ENCODE measurements at regions not wholly inside any gene's neighbourhood (a gene's known extent, or its start where the extent isn't known, plus 50 kb on each side); places are given as distances from the start of the nearest gene placed in this dataset.

DNA sequence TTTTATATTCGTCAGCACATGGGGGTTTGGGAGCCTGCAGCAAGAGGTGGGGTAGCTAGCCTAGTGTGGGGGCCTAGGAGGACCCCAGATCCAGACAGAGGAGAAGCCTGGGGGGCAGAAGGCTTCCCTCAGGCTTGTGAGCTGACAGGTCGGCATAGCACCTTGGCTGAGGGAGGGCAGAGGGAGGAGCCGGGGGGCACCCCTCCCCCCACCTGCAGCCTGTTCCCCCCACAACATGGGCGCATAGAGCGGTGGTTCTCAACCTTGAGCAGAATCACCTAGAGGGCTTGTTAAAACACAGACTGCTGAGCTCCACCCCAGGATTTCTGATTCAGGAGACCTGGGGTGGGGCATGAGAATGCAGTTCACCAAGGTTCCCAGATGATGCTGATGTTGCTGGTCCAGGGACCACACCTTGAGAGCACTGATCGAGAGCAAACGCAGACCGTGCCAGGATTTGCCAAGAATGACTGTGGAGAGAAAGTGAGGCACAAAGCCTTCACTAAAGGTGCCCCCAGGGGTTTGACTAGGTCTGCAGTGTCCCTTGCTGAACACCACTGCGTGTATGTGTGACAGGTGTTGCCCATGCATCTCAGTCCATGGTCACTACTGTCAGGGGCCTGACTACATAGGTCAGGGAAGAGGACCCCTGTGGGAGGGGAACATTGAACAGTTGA is 163.3 kb downstream of the MACROH2A1 start:
- Histone ChIP-seq H3K4me3 (ENCODE audit: insufficient read depth, low read depth, low read length, poor library complexity, severe bottlenecking) (no peak overlapping the region), H3K36me3 (ENCODE audit: control insufficient read depth, insufficient read depth, low read length) (no peaks in the 10 kb centered on the region), H3K27me3 (replicated peaks; ENCODE audit: control insufficient read depth, insufficient read depth, low read length, poor library complexity, severe bottlenecking) (no peaks in the 10 kb centered on the region), H3K4me1 (ENCODE audit: control insufficient read depth, insufficient read depth, low read length, poor library complexity, severe bottlenecking) (no peaks in the 10 kb centered on the region), H3K27ac (ENCODE audit: insufficient read depth, low read length, poor library complexity, severe bottlenecking) (no peak overlapping the region), H3K9me3 (ENCODE audit: control insufficient read depth, low read length) (no peaks in the 10 kb centered on the region)
- DNase-seq, result no peak

DNA sequence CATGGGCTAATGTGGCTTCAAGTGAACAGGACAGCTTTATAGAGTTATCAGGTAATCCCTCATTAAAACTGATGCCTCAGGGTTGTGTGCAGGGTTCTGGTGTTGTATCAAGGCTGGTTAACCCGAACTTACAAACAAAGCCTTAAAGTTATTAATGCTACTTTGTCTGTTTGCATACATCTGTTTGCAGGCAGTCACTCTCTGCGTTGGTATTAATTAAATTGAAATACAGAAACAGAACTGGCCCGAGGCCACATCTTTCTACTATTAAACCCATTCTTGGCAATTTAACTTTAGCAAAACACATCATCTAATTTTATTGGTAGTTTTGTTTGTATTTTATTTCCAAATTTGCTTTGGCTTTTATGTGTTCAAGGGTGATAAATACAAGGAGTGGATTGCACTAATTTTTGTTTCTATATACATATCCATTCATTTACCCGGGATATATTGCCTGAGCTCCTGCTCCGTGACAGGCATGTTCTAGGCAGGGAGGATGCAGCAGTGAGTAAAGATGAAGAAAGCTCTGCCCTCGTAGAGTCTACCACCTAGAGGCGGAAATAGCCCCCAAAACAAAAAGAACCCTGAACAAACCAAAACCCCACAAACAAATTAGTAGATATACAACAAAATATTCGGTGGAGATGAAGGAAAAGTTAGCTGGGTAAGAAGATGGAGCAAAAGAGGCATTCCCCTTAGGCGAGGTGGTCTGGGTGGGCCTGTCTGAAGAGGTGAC is 164.2 kb downstream of the MACROH2A1 start:
- Histone ChIP-seq H3K4me3 (ENCODE audit: insufficient read depth, low read depth, low read length, poor library complexity, severe bottlenecking) (no peak overlapping the region), H3K9me3 (ENCODE audit: control insufficient read depth, low read length) (no peaks in the 10 kb centered on the region), H3K4me1 (ENCODE audit: control insufficient read depth, insufficient read depth, low read length, poor library complexity, severe bottlenecking) (no peaks in the 10 kb centered on the region), H3K27ac (ENCODE audit: insufficient read depth, low read length, poor library complexity, severe bottlenecking) (no peak overlapping the region), H3K36me3 (ENCODE audit: control insufficient read depth, insufficient read depth, low read length) (no peaks in the 10 kb centered on the region), H3K27me3 (replicated peaks; ENCODE audit: control insufficient read depth, insufficient read depth, low read length, poor library complexity, severe bottlenecking) (no peaks in the 10 kb centered on the region)
- no peak for DNase-seq

DNA sequence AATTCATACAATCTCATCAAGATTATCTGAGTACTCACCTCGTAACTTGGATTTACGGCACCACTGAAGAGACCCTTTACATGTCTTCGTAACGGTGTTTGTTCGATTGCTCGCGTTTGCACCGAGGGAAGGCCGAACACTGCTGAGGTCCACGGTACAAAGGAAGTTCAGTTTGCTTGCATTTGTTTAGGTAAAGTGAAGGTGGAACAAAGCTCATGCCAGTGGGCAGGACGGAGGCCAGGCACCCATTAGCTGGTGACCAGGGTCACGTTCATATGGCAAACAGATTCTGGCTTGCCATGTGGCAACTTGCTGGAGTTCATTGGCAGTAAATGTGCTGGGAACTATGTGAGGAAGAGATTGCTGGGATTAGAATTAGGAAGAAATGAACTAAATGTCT is 164.8 kb downstream of the MACROH2A1 start:
- Histone ChIP-seq H3K36me3 (ENCODE audit: control insufficient read depth, insufficient read depth, low read length) (no peaks in the 10 kb centered on the region), H3K27me3 (replicated peaks; ENCODE audit: control insufficient read depth, insufficient read depth, low read length, poor library complexity, severe bottlenecking) (no peaks in the 10 kb centered on the region), H3K9me3 (ENCODE audit: control insufficient read depth, low read length) (no peaks in the 10 kb centered on the region), H3K27ac (ENCODE audit: insufficient read depth, low read length, poor library complexity, severe bottlenecking) (no peak overlapping the region), H3K4me1 (ENCODE audit: control insufficient read depth, insufficient read depth, low read length, poor library complexity, severe bottlenecking) (no peaks in the 10 kb centered on the region), H3K4me3 (ENCODE audit: insufficient read depth, low read depth, low read length, poor library complexity, severe bottlenecking) (no peak overlapping the region)
- DNase-seq, result no peak

DNA sequence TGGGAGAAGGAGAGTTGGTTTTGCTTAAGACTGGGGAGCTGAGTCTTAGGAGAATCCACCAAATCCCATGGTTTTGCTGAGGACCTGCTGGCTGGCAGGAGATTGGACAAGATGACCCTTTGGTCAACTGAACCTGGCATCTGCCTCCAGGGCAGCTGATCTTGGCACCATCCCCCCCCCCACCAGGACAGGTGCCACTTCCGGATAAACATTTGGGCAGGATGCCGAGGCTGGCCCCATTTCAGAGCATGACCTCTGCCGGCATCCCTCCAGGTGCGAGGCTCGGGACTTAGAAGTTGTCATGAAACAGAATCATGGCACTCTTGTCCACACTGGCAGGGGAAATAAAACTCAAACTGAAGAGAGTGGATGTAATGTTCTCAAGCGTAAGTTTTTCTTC is 165.6 kb downstream of the MACROH2A1 start:
- H3K27ac ChIP-seq (ENCODE audit: insufficient read depth, low read length, poor library complexity, severe bottlenecking), result no peak overlapping the region
- no peak for DNase-seq
- H3K27me3 ChIP-seq (replicated peaks; ENCODE audit: control insufficient read depth, insufficient read depth, low read length, poor library complexity, severe bottlenecking), result no peaks in the 10 kb centered on the region

DNA sequence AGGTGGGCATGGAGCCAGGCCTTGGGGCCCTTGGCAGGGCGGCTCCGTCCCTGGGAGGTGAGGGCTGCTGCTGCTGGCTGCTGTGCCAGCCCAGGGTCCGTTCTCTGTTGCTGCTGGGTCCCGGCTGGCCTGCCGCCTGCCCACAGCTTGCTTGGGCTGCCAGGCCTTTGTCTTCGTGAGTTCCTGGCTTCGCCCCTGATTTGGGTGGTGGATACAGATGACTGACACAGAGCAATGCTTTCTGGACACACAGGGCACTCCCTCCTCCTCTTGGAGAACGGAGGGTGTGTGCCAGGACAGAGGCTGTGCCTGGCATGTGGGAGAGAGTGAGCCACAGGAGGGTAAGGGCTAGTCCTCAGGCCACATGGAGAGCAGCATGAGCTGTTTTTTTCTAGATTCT is 166.1 kb downstream of the MACROH2A1 start:
- Histone ChIP-seq H3K4me1 (ENCODE audit: control insufficient read depth, insufficient read depth, low read length, poor library complexity, severe bottlenecking) (no peaks in the 10 kb centered on the region), H3K4me3 (ENCODE audit: insufficient read depth, low read depth, low read length, poor library complexity, severe bottlenecking) (no peak overlapping the region), H3K27me3 (replicated peaks; ENCODE audit: control insufficient read depth, insufficient read depth, low read length, poor library complexity, severe bottlenecking) (no peaks in the 10 kb centered on the region), H3K36me3 (ENCODE audit: control insufficient read depth, insufficient read depth, low read length) (no peaks in the 10 kb centered on the region), H3K27ac (ENCODE audit: insufficient read depth, low read length, poor library complexity, severe bottlenecking) (no peak overlapping the region), H3K9me3 (ENCODE audit: control insufficient read depth, low read length) (no peaks in the 10 kb centered on the region)
- DNase-seq, result no peak

More for the DNA sequence above, 165.6 kb downstream of the MACROH2A1 start:
- Histone ChIP-seq H3K36me3 (ENCODE audit: control insufficient read depth, insufficient read depth, low read length) (no peaks in the 10 kb centered on the region), H3K4me3 (ENCODE audit: insufficient read depth, low read depth, low read length, poor library complexity, severe bottlenecking) (no peak overlapping the region), H3K4me1 (ENCODE audit: control insufficient read depth, insufficient read depth, low read length, poor library complexity, severe bottlenecking) (no peaks in the 10 kb centered on the region), H3K9me3 (ENCODE audit: control insufficient read depth, low read length) (no peaks in the 10 kb centered on the region)

- DNase-seq, result no peak
- no peak overlapping the region for H3K4me3 ChIP-seq (ENCODE audit: insufficient read depth, low read depth, low read length, poor library complexity, severe bottlenecking)
- H3K4me1 ChIP-seq (ENCODE audit: control insufficient read depth, insufficient read depth, low read length, poor library complexity, severe bottlenecking), result no peaks in the 10 kb centered on the region
- H3K27me3 ChIP-seq (replicated peaks; ENCODE audit: control insufficient read depth, insufficient read depth, low read length, poor library complexity, severe bottlenecking), result no peaks in the 10 kb centered on the region
- H3K27ac ChIP-seq (ENCODE audit: insufficient read depth, low read length, poor library complexity, severe bottlenecking), result no peak overlapping the region
- no peaks in the 10 kb centered on the region for H3K9me3 ChIP-seq (ENCODE audit: control insufficient read depth, low read length)
- no peaks in the 10 kb centered on the region for H3K36me3 ChIP-seq (ENCODE audit: control insufficient read depth, insufficient read depth, low read length)
These were observed 167.7 kb downstream of the MACROH2A1 start for GRCh38 chr5:135231289-135231688.

DNA sequence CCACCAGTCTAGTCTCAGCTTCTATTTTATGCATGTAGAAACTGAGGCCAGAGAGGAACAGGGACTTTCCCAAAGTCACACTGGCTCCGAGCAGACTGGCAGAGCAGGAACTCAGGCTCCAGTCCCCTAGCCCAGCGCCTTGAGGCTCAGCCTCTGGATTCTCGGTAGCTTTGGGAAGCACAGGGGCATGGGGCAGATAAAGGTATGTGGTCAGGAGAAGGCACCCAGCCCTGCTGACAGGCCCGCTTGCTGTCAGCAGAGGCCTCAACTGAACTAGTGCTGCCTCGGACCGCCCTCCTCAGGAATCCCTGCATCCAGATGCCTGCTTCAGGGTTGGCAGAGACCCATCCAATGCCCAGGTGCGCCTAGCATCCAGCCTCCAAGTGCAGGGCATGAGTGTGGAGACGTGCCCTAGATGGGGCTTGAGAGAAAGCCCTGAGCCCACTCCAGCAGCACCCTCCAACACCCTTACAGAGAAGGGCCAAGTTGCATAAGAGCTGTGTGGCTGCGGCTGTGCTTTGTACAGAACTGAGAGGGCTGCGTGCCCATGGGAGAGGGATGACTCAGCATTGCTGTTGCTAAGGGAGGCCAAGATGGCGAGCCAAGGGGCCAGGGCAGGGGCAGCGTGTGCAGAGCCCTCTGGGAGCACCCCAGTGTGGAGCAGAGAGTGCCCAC is 168.6 kb downstream of the MACROH2A1 start:
- H3K36me3 ChIP-seq (ENCODE audit: control insufficient read depth, insufficient read depth, low read length), result no peaks in the 10 kb centered on the region
- H3K27me3 ChIP-seq (replicated peaks; ENCODE audit: control insufficient read depth, insufficient read depth, low read length, poor library complexity, severe bottlenecking), result no peaks in the 10 kb centered on the region
- no peaks in the 10 kb centered on the region for H3K4me1 ChIP-seq (ENCODE audit: control insufficient read depth, insufficient read depth, low read length, poor library complexity, severe bottlenecking)
- no peak for DNase-seq
- no peaks in the 10 kb centered on the region for H3K9me3 ChIP-seq (ENCODE audit: control insufficient read depth, low read length)
- no peak overlapping the region for H3K4me3 ChIP-seq (ENCODE audit: insufficient read depth, low read depth, low read length, poor library complexity, severe bottlenecking)
- no peak overlapping the region for H3K27ac ChIP-seq (ENCODE audit: insufficient read depth, low read length, poor library complexity, severe bottlenecking)

GRCh38 chr5:135229679-135230132 is 169.3 kb downstream of the MACROH2A1 start:
- no peak overlapping the region for H3K27ac ChIP-seq (ENCODE audit: insufficient read depth, low read length, poor library complexity, severe bottlenecking)
- DNase-seq, result no peak
- no peaks in the 10 kb centered on the region for H3K9me3 ChIP-seq (ENCODE audit: control insufficient read depth, low read length)
- no peaks in the 10 kb centered on the region for H3K36me3 ChIP-seq (ENCODE audit: control insufficient read depth, insufficient read depth, low read length)
- no peaks in the 10 kb centered on the region for H3K4me1 ChIP-seq (ENCODE audit: control insufficient read depth, insufficient read depth, low read length, poor library complexity, severe bottlenecking)
- no peak overlapping the region for H3K4me3 ChIP-seq (ENCODE audit: insufficient read depth, low read depth, low read length, poor library complexity, severe bottlenecking)
- no peaks in the 10 kb centered on the region for H3K27me3 ChIP-seq (replicated peaks; ENCODE audit: control insufficient read depth, insufficient read depth, low read length, poor library complexity, severe bottlenecking)

- DNase-seq, result no peak
- no peak overlapping the region for H3K27ac ChIP-seq (ENCODE audit: insufficient read depth, low read length, poor library complexity, severe bottlenecking)
- H3K4me3 ChIP-seq (ENCODE audit: insufficient read depth, low read depth, low read length, poor library complexity, severe bottlenecking), result no peak overlapping the region
- H3K9me3 ChIP-seq (ENCODE audit: control insufficient read depth, low read length), result no peaks in the 10 kb centered on the region
- no peaks in the 10 kb centered on the region for H3K36me3 ChIP-seq (ENCODE audit: control insufficient read depth, insufficient read depth, low read length)
- H3K4me1 ChIP-seq (ENCODE audit: control insufficient read depth, insufficient read depth, low read length, poor library complexity, severe bottlenecking), result no peaks in the 10 kb centered on the region
- H3K27me3 ChIP-seq (replicated peaks; ENCODE audit: control insufficient read depth, insufficient read depth, low read length, poor library complexity, severe bottlenecking), result no peaks in the 10 kb centered on the region
These were observed 169.9 kb downstream of the MACROH2A1 start for GRCh38 chr5:135229122-135229521.

- Histone ChIP-seq H3K27me3 (replicated peaks; ENCODE audit: control insufficient read depth, insufficient read depth, low read length, poor library complexity, severe bottlenecking) (no peaks in the 10 kb centered on the region), H3K36me3 (ENCODE audit: control insufficient read depth, insufficient read depth, low read length) (no peaks in the 10 kb centered on the region), H3K27ac (ENCODE audit: insufficient read depth, low read length, poor library complexity, severe bottlenecking) (no peak overlapping the region), H3K4me1 (ENCODE audit: control insufficient read depth, insufficient read depth, low read length, poor library complexity, severe bottlenecking) (no peaks in the 10 kb centered on the region), H3K4me3 (ENCODE audit: insufficient read depth, low read depth, low read length, poor library complexity, severe bottlenecking) (no peak overlapping the region), H3K9me3 (ENCODE audit: control insufficient read depth, low read length) (no peaks in the 10 kb centered on the region)
- DNase-seq, result no peak
These were observed 170.8 kb downstream of the MACROH2A1 start for GRCh38 chr5:135228222-135228621.
